ENCODE measurements at regions not wholly inside any gene's neighbourhood (a gene's known extent, or its start where the extent isn't known, plus 50 kb on each side); places are given as distances from the start of the nearest gene placed in this dataset.

DNA sequence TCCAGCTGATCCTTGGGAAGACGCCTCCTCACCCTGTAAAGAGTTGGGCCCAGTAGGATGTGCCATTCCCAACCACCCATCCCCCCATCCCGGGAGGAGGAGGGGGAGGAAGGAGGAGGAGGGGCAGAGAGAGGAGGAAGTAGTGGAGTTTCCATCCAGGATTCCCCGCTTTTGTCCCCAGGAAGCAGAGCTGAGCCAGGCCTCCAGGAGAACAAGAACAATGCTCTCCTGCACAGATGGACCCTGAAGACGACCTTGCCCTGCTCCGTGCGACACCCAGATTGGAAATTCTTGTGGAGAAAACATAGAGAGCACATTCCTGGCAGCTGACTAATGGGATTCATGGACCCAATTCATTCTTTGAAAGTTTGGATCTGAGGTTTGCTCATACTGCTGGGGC is 132.3 kb upstream of the CRY1 start:
- DNase-seq (ENCODE audit: low spot score) (peak; percentile 66), FAIRE-seq (no peak)

DNA sequence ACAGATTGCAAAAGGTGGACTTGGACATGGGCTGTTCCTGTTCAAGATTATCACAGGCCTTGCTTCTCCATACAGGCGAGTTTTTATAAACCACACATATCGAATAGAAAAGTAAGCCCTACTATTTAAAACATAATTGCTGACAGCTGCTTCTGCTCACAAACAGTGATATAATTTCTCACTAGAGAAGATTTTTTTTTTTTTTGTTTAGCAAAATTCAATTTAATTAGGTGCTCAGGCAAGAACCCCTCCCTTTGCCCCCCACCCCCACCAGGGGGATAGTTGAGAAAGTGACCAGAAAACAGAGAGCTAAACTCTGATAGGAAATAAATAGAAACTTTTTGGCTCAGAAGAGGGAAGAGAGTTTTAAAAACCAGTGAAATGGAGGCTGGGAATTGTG is 132.8 kb upstream of the CRY1 start:
- DNase-seq (ENCODE audit: low spot score) (no peak), FAIRE-seq (no peak)

DNA sequence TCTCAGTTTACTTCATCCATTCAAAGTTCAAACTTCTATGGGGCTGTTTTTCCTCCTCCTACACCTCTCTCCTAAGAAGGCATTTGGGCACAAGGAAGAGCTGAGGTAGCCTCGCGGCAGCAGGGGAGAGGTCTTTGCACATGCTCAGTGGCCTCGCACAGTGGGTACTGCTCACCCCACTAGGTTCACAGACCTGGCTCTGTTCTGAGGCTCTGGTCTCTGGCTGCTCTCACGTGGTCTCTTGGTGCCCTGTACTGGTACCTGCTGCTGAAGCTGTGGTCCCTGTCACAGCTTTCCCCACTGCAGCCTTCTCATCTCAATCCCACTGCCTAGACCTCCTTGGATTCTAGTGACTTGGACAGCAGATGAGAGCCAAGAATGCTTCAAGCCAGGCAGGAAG is 134.7 kb upstream of the CRY1 start:
- DNase-seq (ENCODE audit: low spot score), result no peak
- no peak for FAIRE-seq

DNA sequence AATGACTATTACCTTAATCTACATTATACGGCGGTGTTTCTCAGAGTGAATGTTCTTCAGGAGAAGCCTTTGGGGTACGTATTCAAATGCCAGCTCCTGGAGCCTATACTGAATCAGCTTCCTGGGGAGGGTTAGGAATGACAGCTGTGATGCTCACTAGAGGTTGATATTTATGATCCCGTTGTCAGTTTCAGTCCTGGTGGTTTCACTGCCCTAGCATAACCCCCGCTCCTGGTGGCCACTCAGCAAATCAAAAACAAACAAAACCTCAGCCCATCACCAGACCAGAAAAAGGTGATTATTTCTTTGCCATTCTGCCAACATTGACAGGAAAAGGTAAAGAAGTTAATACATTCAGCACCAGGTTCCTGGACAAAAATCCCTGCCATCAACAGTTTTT is 136.5 kb upstream of the CRY1 start:
- FAIRE-seq, result no peak

DNA sequence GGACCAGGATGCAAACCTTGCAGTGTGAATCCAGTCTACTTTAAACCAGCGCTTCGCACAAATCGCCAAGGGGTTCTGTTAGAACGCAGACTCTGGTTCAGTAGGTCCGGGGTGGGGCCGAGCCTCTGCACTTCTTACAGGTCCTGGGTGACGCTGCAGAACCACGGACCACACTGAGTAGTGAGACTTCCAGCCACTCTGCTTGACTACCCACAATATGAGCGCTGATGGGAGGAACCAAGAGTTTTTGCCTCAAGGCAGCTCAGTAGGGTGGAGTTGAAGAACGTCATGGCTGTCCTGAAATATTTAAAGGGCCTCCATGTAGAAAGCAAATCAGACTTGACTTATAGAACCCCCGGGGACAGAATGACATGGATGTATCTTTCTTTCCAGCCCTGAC is 138.0 kb upstream of the CRY1 start:
- DNase-seq (ENCODE audit: low spot score) (no peak), FAIRE-seq (no peak)

More for the DNA sequence above, 136.5 kb upstream of the CRY1 start:
- DNase-seq (ENCODE audit: low spot score), result no peak

DNA sequence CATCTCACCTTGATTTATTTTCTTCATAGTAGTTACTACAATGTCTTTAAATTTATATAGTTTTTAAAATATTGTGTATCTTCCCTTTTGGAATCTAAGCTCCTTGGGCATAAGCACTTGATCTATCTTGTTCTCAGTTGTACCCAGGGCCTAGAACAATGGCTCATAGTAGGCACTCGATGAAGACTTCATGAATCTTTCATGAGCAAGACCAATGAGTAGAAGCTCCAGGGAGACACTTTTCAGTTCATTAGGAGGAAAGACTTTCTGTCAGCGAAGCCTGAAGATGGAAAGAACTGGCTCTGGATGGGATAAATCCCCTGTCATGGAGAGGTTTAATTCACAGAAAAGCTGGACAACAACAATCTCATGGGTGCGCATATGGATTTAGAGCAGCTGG is 140.2 kb upstream of the CRY1 start:
- no peak for DNase-seq (ENCODE audit: low spot score)

DNA sequence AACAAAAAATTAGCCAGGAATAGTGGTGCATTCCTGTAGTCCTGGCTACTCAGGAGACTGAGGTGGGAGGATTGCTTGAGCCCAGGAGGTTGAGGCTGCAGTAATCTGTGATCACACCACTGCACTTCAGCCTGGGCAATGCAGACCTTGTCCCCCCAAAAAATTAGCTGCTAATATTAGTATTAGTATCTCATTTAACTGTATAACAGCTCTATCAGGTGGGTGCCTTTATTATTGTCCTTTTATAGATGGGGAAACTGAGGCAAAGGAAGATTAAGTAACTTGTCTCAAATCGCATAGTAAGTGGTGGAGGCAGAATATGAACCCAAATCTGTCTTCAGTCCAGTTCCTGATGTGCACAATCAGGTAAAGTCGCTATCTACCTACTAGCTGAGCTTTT is 142.3 kb upstream of the CRY1 start:
- DNase-seq (ENCODE audit: low spot score) (no peak), FAIRE-seq (no peak)

More for the DNA sequence above, 140.2 kb upstream of the CRY1 start:
- FAIRE-seq, result no peak

DNA sequence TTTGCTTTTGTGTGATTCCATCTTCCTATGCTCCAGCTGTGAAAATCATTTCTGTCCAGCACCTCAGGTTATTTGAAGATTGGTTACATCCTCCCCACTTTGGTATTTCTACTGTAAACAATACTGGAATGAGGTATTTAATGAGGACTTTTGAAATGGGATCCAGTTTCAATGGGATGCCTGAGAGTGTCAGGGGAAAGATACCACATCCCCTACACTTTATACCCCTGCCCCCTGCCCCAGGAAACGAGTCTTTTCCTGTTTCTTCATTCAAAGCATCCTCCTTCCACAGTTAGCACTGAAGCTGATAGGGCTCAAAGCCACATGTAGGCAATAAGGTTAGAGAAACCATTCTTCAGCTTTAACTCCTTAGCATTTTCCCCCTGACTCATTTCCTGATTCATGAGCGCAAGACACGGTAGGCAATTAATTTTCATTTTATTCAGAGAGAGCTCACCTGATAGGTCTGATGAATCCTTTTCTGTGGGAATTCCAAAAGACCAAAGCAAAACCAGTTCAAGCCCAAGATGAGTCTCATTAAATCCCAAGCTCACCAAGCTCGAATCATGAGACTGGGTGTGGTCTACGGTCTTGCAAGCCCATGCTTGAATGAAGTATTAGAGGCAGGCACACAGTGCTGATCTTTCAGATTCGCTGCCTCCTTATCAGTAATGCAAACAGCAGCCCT is 143.6 kb upstream of the CRY1 start:
- DNase-seq (ENCODE audit: low spot score) (peak; percentile 33), FAIRE-seq (no peak)

DNA sequence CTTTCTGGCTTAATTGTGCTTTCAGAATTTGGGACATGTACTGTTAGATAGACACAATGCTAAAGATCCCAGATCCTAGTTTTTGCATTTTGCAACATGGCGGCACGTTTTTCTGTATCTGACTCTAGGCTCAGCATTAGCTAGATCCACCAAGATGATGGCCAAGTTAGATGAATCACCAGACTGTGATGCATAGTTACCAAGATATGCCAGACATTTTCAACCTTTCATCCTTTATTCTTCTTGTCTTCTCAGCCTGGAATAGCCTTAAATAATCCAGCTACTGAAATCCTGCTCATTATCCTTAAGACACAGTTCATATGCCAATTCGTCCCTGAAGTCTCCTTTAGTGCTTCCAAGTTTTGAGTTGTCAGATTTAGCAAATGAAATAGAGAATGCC is 144.9 kb upstream of the CRY1 start:
- FAIRE-seq, result no peak

DNA sequence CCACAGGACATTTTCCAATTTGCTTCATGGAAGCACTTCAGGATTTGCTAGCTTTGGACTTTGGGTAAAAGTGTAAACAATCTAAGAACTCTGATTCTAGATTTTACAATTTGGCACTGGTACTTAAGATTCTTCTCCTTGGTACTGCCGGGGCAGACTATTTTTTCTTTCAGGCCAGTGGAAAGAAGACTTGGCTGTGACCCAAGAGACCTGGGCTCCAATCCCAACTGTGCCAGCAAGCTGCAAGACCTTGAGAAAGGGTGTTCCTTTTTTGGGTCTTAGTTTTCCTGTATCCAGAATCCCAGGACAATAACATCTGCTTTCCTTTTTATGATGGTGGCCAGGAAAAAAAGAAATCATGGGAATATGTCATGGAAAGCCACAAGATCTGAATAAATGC is 148.1 kb upstream of the CRY1 start:
- DNase-seq (ENCODE audit: low spot score) (no peak), FAIRE-seq (no peak)

More for the DNA sequence above, 144.9 kb upstream of the CRY1 start:
- no peak for DNase-seq (ENCODE audit: low spot score)

DNA sequence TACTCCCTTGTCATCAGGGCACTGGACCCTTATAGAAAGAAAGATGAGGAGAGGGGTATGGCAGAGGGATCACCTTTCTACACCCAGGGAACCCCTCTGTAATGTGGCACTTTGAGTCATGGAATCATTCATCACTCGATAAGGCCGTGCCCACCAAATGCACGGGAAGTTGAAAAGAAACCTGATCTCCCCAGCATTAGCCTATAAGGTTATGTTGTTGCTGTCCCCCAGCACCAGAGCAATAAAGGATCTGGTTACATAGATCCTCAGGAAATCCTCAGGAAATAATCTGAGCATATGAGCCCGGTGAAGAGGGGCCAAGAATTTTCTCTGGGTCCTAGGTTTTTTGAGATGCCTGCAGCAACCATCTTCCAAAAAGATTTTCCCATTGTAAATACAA is 148.8 kb upstream of the CRY1 start:
- DNase-seq (ENCODE audit: low spot score), result no peak
- FAIRE-seq, result no peak

DNA sequence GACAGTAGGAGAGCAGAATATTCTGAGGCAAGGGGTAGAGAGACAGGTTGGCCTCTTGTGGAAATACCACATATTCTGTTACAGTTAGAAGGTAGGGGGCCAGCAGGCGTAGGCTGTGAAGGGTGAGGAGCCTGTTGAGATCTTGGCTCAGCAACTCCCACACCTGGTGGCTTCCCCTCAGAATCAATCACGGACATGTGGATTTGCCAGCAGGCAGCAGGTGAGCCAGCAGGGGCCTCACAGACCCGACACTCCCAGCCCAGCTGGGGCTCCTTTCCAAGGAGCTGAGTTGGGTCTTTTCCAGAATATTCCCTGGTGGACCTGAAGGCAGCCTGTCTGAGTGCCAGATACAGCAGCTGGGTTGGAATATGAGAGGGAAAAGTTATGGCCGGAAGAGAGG is 150.0 kb upstream of the CRY1 start:
- no peak for FAIRE-seq
- DNase-seq (ENCODE audit: low spot score), result no peak

DNA sequence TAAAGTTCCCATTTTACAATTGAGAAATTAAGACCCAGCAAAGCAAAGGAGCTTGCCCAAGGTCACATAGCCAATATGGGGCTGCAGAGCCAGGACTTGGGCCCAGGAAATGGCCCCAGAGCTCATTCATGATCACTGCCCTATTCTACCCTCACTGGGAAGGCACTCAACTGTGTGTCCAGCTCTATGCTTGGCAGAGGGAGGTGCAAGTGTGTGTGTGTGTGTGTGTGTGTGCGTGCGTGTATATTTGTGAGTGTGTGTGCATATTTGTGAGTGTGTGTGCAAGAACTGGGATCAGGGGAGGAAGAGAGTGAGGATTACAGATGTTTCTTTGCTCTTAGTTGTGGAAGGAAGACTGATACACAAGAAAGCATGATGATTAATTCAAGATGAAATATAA is 151.2 kb upstream of the CRY1 start:
- FAIRE-seq (no peak), DNase-seq (ENCODE audit: low spot score) (no peak)

DNA sequence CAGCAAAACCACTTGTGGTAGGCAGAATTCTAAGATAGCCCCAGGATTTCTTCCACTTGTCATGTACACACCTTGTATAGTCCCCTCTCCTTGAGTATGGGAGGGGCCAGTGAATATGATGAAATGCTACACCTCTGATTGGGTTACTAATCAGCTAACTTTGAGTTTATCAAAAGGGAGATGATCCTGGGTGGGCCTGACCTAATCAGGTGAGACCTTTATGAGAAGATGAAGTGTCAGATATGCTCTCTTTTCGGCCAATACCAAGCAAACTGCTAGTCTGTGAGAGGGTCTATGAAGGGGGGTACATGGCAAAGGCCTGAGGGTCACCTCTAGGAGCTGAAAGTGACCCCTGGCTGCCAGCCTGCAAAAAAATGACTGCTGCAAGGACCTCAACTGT is 154.3 kb upstream of the CRY1 start:
- DNase-seq (ENCODE audit: low spot score) (no peak), FAIRE-seq (no peak)

DNA sequence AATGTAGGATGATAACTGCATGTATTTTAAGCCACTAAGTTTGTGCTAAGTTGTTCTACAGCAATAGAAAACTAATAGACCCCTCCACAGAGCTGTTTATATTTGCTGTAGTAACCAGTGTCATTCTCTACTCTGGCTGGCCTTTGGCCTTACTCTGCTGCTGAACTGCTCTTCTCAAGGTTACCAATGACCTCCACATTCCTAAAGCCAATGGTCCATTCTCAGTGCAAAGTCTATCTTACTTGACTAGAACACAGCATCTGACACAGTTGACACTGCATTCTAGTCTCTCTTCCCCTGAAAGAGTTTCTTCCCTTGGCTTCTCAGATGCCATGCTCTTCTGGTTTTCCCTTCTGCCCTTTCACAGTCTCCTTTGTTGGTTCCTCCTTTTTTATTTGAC is 154.8 kb upstream of the CRY1 start:
- no peak for DNase-seq (ENCODE audit: low spot score)
- no peak for FAIRE-seq

DNA sequence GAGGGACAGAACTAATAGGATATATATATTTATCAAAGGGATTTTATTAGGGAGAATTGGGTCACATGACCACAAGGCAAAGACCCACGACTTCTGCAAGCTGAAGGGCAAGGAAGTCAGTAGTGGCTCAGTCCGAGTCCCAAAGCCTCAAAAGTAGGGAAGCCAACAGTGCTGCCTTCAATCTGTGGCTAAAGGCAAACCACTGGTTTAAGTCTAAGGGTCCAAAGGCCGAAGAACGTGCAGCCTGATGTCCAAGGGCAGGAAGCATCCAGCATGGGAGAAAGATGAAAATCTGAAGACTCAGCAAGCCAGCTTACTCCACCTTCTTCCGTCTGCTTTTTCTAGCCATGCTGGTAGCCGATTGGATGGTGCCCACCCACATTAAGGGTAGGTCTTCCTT is 157.9 kb upstream of the CRY1 start:
- FAIRE-seq (no peak), DNase-seq (ENCODE audit: low spot score) (no peak)

DNA sequence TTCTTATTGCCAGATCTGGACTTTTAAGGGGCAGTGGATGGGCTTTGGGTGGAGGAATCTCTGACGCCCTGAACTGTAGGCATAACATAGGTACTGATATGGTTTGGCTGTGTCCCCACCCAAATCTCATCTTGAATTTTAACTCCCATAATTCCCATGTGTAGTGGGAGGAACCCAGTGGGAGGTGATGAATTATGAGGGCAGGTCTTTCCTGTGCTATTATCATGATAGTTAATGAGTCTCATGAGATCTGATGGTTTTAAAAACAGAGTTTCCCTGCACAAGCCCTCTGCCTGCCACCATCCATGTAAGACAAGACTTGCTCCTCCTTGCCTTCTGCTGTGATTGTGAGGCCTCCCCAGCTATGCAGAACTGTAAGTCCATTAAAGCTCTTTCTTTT is 160.0 kb upstream of the CRY1 start:
- DNase-seq (ENCODE audit: low spot score) (no peak), FAIRE-seq (no peak)

DNA sequence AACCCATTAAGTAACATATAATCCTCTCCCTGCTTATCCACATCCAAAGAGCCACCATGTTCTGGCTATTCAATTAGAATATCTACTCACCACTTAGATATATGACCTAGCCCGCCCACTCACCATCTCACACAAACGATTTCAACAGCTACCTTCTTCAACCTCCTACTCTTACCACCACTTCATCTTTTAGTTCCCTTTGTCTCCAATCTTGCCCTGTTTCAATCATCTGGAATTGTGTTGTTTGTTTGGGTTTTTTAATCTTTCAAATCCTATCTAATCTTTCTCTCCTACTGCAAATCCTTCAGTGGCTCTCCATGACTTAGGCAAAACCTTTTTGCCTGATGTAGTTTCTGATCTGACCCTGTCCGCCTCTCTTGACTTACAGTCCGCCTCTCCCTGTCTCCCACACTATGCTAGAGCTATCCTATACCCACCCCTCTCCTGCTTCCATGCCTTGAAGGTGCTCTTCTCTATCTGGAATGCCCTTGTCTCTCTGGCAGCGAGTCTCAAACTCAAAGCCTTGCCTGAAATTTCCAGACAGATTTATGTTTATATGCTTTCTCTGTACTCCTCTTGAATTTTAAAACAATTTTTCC is 161.0 kb upstream of the CRY1 start:
- no peak for DNase-seq (ENCODE audit: low spot score)
- no peak for FAIRE-seq

DNA sequence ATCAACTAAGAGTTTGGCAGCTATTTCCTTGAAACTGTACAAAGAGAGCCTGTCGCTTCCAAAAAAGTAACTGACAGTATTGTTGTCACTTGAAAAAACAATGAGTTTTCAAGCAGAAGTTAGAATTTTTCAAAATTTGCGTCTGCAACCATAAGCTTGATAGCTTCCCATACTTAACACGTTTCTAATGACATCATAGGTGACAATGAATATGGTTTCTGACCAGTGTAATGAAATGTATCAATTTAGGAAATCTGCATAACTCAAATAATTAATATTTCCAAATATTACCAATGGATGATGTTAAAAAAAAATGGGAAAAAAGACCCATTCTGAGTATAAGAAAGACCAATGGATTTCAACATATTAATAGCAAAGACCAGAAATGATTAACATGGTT is 165.4 kb upstream of the CRY1 start:
- FAIRE-seq (no peak), DNase-seq (ENCODE audit: low spot score) (no peak)

DNA sequence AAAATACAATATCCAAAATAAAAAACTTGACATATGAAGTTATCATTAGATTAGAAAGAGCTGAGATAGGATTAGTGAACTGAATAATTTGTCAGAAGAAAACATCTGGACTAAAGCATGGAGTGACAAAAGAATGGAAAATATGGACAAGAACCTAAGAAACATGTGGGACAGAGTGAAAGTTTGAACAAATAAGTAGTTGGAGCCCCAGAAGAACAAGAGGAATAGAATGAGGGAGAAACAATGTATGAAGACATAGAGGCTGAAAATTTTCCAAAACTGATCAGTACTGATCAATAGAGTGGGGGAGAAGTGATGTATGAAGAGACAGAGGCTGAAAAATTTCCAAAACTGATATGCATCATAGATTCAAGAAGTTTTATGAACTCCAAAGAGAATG is 170.6 kb upstream of the CRY1 start:
- FAIRE-seq (no peak), DNase-seq (ENCODE audit: low spot score) (no peak)

DNA sequence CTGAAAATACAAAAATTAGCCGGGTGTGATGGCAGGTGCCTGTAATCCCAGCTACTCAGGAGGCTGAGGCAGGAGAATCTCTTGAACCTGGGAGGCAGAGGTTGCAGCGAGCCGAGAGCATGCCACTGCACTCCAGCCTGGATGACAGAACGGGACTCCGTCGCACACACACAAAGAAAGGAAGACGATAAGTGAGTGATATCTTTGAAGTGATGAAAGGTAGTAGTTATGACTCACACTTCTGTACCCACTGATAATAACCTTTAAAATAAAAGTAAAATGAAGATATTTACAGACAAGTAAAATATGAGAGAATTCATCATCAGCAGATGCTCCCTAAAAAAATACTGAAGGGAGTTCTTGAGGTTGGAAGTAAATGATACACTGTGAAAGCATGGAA is 171.3 kb upstream of the CRY1 start:
- FAIRE-seq, result no peak

DNA sequence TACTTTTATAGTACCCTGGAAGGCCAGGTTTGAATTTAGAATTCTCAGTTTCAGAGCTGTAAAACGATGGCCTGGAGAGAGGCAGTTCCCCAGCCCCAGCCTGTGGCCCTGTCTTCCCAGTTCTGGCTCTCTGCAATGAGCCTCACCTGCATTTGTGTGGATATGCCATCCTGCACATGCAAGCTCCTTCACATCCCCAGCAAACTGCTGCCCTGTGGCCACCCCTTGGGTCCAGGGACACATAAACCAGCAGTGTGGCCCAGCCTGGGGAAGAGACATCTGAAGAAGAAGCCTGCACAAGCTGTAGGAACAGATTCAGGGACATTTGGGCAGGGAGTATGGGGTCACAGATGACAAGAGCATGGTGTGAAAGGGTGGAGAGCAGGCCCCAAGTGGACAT is 174.3 kb upstream of the CRY1 start:
- FAIRE-seq, result no peak
- no peak for DNase-seq (ENCODE audit: low spot score)

More for the DNA sequence above, 171.3 kb upstream of the CRY1 start:
- DNase-seq (ENCODE audit: low spot score), result no peak

DNA sequence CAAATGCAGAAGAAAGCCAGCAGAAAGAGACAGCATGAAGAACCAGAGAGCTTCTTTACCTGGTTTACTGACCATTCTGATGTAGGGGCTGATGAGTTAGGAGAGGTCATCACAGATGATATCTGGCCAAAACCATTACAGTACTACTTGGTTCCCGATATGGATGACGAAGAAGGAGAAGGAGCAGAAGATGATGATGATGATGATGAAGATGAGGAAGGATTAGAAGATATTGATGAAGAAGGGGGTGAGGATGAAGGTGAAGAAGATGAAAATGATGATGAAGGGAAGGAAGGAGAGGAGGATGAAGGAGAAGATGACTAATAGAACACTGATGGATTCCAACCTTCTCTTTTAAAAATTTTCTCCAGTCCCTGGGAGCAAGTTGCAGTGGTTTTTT is 178.2 kb upstream of the CRY1 start:
- DNase-seq (ENCODE audit: low spot score) (no peak), FAIRE-seq (no peak)

DNA sequence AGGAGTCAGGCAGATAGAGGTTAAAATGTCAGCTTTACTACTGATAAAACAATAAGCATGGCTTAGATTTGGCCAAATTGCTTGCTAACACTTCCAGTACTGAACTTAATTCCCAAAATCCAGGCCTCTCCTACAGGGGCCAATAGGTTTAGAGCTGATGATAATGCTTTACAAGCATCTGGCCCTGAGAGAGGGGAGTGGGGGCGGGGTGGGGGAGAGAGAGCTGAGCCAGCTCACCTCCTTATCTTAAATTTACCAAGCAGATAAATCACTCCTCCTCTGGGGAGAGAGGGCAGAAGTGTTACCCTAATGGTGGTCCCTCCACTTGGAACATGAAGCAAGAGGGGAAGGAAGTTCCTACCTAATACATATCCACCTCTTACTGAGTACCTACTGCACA is 182.2 kb upstream of the CRY1 start:
- DNase-seq (ENCODE audit: low spot score) (no peak), FAIRE-seq (no peak)

Measured in urothelium cell line (cell line).